H9 (cell line): ENCODE measurements at regions not wholly inside any gene's neighbourhood (a gene's known extent, or its start where the extent isn't known, plus 50 kb on each side); places are given as distances from the start of the nearest gene placed in this dataset.

Source experiments
- DNase-seq: peaks from one replicate; pipeline ENCODE4 v3.0.0-alpha.2; 2017
- H2AFZ ChIP-seq: one replicate; pipeline ENCODE4 v1.6.1; 2013; ENCODE audit warnings: mild to moderate bottlenecking, low read length, control low read depth, moderate library complexity
- H2AK5ac ChIP-seq: 2 replicates; pipeline ENCODE4 v1.6.1; 2013; ENCODE audit warnings: low read length, control low read depth, mixed read lengths; ENCODE audit not compliant: insufficient read length
- H2BK120ac ChIP-seq: one replicate; pipeline ENCODE4 v1.6.1; 2013; ENCODE audit warnings: low read depth, mild to moderate bottlenecking, low read length, control low read depth, inconsistent platforms; ENCODE audit not compliant: poor library complexity, severe bottlenecking
- H2BK12ac ChIP-seq: 2 replicates; pipeline ENCODE4 v1.6.1; 2013; ENCODE audit warnings: low read length, control low read depth, mixed read lengths, low read depth; ENCODE audit not compliant: insufficient read length
- H2BK15ac ChIP-seq: 2 replicates; pipeline ENCODE4 v1.6.1; 2013; ENCODE audit warnings: low read depth, low read length, control low read depth
- H2BK20ac ChIP-seq: one replicate; pipeline ENCODE4 v1.6.1; 2013; ENCODE audit warnings: low read depth, mild to moderate bottlenecking, low read length, control low read depth, inconsistent platforms; ENCODE audit not compliant: poor library complexity, severe bottlenecking
- H2BK5ac ChIP-seq: 2 replicates; pipeline ENCODE4 v1.6.1; 2013; ENCODE audit warnings: low read length, control low read depth, mixed read lengths; ENCODE audit not compliant: insufficient read length
- H3K14ac ChIP-seq: 2 replicates; pipeline ENCODE4 v1.6.1; 2013; ENCODE audit warnings: low read length, control low read depth; ENCODE audit not compliant: insufficient read depth
- H3K18ac ChIP-seq: 2 replicates; pipeline ENCODE4 v1.6.1; 2013; ENCODE audit warnings: low read depth, mild to moderate bottlenecking, mixed read lengths, low read length, control low read depth; ENCODE audit not compliant: insufficient read length
- H3K23ac ChIP-seq: 2 replicates; pipeline ENCODE4 v1.6.1; 2013; ENCODE audit warnings: low read length, control low read depth, mixed read lengths, low read depth; ENCODE audit not compliant: insufficient read length
- H3K23me2 ChIP-seq: 2 replicates; pipeline ENCODE4 v1.6.1; 2013; ENCODE audit warnings: low read depth, mild to moderate bottlenecking, mixed read lengths, low read length, control low read depth; ENCODE audit not compliant: insufficient read length, poor library complexity, severe bottlenecking
- H3K27ac ChIP-seq: 2 replicates; pipeline ENCODE4 v1.5.1; 2013; ENCODE audit warnings: low read length, control low read depth, mixed read lengths, low read depth; ENCODE audit not compliant: insufficient read length
- H3K27me3 ChIP-seq: 2 replicates; pipeline ENCODE4 v1.6.1; 2013; ENCODE audit warnings: low read length, control low read depth, inconsistent platforms; ENCODE audit not compliant: insufficient read depth
- H3K4ac ChIP-seq: 2 replicates; pipeline ENCODE4 v1.6.1; 2013; ENCODE audit warnings: low read depth, mild to moderate bottlenecking, control low read depth, inconsistent platforms, low read length, moderate library complexity
- H3K4me1 ChIP-seq: 2 replicates; pipeline ENCODE4 v1.6.1; 2013; ENCODE audit warnings: low read length, control low read depth, inconsistent platforms; ENCODE audit not compliant: insufficient read depth
- H3K4me2 ChIP-seq: 2 replicates; pipeline ENCODE4 v1.6.1; 2013; ENCODE audit warnings: low read length, control low read depth, mixed read lengths; ENCODE audit not compliant: insufficient read length, insufficient read depth
- H3K56ac ChIP-seq: 2 replicates; pipeline ENCODE4 v1.6.1; 2013; ENCODE audit warnings: low read depth, mild to moderate bottlenecking, mixed read lengths, low read length, control low read depth; ENCODE audit not compliant: insufficient read length
- H3K79me1 ChIP-seq: 2 replicates; pipeline ENCODE4 v1.6.1; 2013; ENCODE audit warnings: low read depth, mild to moderate bottlenecking, moderate library complexity, low read length, control low read depth, inconsistent platforms; ENCODE audit not compliant: insufficient read depth, poor library complexity, severe bottlenecking
- H3K79me2 ChIP-seq: 2 replicates; pipeline ENCODE4 v1.6.1; 2013; ENCODE audit warnings: low read length, control low read depth, inconsistent platforms; ENCODE audit not compliant: insufficient read depth
- H3K9ac ChIP-seq: 2 replicates; pipeline ENCODE4 v1.6.1; 2013; ENCODE audit warnings: low read length, control low read depth, mixed read lengths; ENCODE audit not compliant: insufficient read length; ENCODE audit errors: extremely low read depth
- H3K9me3 ChIP-seq: one replicate; pipeline ENCODE4 v1.6.1; 2013; ENCODE audit warnings: low read depth, low read length, inconsistent platforms; ENCODE audit not compliant: control insufficient read depth
- H3T11ph ChIP-seq: one replicate; pipeline ENCODE4 v1.6.1; 2013; ENCODE audit warnings: mild to moderate bottlenecking, low read length, control low read depth, inconsistent platforms
- H4K20me1 ChIP-seq: one replicate; pipeline ENCODE4 v1.6.1; 2013; ENCODE audit not compliant: control insufficient read depth, insufficient read length, insufficient read depth
- H4K5ac ChIP-seq: 2 replicates; pipeline ENCODE4 v1.6.1; 2013; ENCODE audit warnings: low read depth, mild to moderate bottlenecking, mixed read lengths, low read length, control low read depth; ENCODE audit not compliant: insufficient read length
- H4K8ac ChIP-seq: replicated peaks from 2 replicates; pipeline ENCODE4 v1.6.1; 2013; ENCODE audit warnings: low read length, control low read depth, mixed read lengths, low read depth; ENCODE audit not compliant: insufficient read length
- H4K91ac ChIP-seq: 2 replicates; pipeline ENCODE4 v1.6.1; 2013; ENCODE audit warnings: low read depth, mild to moderate bottlenecking, moderate library complexity, mixed read lengths, low read length, control low read depth; ENCODE audit not compliant: insufficient read length
- H3K27ac Mint-ChIP-seq, 3 experiments: 2 replicates in 2 of 3; 3 replicates in 1 of 3; pipeline ENCODE4 v1.8.0; 2020 to 2021; ENCODE audit warnings: mixed read lengths in 3 of 3, mild to moderate bottlenecking in 1 of 3, moderate library complexity in 1 of 3
- H3K27me3 Mint-ChIP-seq: 2 replicates; pipeline ENCODE4 v1.8.0; 2021; ENCODE audit warnings: low read depth, mild to moderate bottlenecking, moderate library complexity, mixed read lengths
- H3K36me3 Mint-ChIP-seq, 3 experiments: 2 replicates in 2 of 3; 3 replicates in 1 of 3; pipeline ENCODE4 v1.8.0; 2020 to 2021; ENCODE audit warnings: low read depth in 3 of 3, mixed read lengths in 3 of 3; ENCODE audit not compliant: insufficient read depth in 1 of 3
- H3K4me1 Mint-ChIP-seq, 2 experiments: 2 replicates each; pipeline ENCODE4 v1.8.0; 2020; ENCODE audit warnings: mixed read lengths in 2 of 2
- H3K4me3 Mint-ChIP-seq, 2 experiments: 2 replicates in 1 of 2; 3 replicates in 1 of 2; pipeline ENCODE4 v1.8.0; 2020 to 2021; ENCODE audit warnings: mild to moderate bottlenecking in 2 of 2, mixed read lengths in 2 of 2, moderate library complexity in 1 of 2
- H3K9me3 Mint-ChIP-seq, 2 experiments: 2 replicates in 1 of 2; 3 replicates in 1 of 2; pipeline ENCODE4 v1.8.0; 2020; ENCODE audit warnings: mild to moderate bottlenecking in 2 of 2, mixed read lengths in 2 of 2, moderate library complexity in 1 of 2
- WGBS: extraction: QIAGEN DNeasy Blood & Tissue Kit; methylation state at CpG from one replicate; pipeline ENCODE4 v1.1.7; 2013; ENCODE audit warnings: missing lambda C conversion rate, low lambda C conversion rate, mixed read lengths; ENCODE audit not compliant: insufficient read length; ENCODE audit errors: extremely low coverage; 5-methylcytosine and 5-hydroxymethylcytosine counted together
- TF ChIP-seq, protein P1 (sequence below): fragments of 200-600 bp; sonication (generic); conservative IDR thresholded peaks from 3 replicates; pipeline ENCODE4 v1.8.0; 2021; ENCODE audit warnings: antibody characterized with exemption, mild to moderate bottlenecking

DNA sequence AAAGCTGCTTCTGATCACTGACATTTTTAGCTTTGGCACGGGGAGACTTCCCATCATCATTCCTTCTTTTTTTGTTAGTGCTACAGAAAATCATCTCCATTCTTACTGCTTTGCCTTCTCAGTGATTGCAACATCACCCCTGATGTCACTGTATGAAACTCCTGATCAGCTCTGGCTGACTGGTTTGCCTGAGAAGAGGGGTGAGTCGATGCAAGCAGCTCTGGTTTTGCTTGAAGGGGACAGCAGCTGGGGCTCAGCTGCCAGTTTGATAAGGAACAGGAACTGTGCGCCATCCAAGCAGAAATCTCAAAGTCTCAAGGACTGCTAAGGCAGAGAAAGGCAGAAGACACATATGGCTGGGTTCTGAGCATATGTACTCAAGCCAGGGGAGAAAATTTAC, 808.5 kb upstream of the CELF2 start:
- TF ChIP-seq, protein P1, sequence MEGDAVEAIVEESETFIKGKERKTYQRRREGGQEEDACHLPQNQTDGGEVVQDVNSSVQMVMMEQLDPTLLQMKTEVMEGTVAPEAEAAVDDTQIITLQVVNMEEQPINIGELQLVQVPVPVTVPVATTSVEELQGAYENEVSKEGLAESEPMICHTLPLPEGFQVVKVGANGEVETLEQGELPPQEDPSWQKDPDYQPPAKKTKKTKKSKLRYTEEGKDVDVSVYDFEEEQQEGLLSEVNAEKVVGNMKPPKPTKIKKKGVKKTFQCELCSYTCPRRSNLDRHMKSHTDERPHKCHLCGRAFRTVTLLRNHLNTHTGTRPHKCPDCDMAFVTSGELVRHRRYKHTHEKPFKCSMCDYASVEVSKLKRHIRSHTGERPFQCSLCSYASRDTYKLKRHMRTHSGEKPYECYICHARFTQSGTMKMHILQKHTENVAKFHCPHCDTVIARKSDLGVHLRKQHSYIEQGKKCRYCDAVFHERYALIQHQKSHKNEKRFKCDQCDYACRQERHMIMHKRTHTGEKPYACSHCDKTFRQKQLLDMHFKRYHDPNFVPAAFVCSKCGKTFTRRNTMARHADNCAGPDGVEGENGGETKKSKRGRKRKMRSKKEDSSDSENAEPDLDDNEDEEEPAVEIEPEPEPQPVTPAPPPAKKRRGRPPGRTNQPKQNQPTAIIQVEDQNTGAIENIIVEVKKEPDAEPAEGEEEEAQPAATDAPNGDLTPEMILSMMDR: no peak
- peak overlapping the region; percentile 40 for H2AFZ ChIP-seq

More for the DNA sequence above, 808.5 kb upstream of the CELF2 start:
- no peak overlapping the region for H2BK20ac ChIP-seq
- H2BK12ac ChIP-seq: no peak overlapping the region
- H4K8ac ChIP-seq: no peak overlapping the region
- no peak overlapping the region for H4K5ac ChIP-seq
- no peak overlapping the region for H3K27ac ChIP-seq
- H3K9me3 ChIP-seq: no peaks in the 10 kb centered on the region
- no peak overlapping the region for H3K9ac ChIP-seq
- H3K14ac ChIP-seq: no peak overlapping the region
- no peak for DNase-seq
- H3K56ac ChIP-seq: no peak overlapping the region
- no CpG with 5 or more reads among the region's 3 CpGs for WGBS
- no peak overlapping the region for H2BK15ac ChIP-seq
- H3K9me3 Mint-ChIP-seq: peaks cover 7 to 11% of the 10 kb centered on the region in 2 experiments; a peak in 4 of 5 replicates
- H3K4ac ChIP-seq: no peak overlapping the region
- no peak overlapping the region for H3T11ph ChIP-seq
- H3K36me3 Mint-ChIP-seq: peaks cover 0 to 11% (median 10%) of the 10 kb centered on the region in 3 experiments; a peak in 5 of 7 replicates
- H4K91ac ChIP-seq: no peak overlapping the region
- no peaks in the 10 kb centered on the region; the same call in 1 of the 2 replicates for H3K4me1 ChIP-seq
- no peak overlapping the region for H3K4me2 ChIP-seq
- no peak overlapping the region for H2BK5ac ChIP-seq
- peak overlapping the region in 1 of 3 experiments; percentile 80; a peak in 1 of 7 replicates for H3K27ac Mint-ChIP-seq
- no peak overlapping the region for H3K18ac ChIP-seq
- peaks cover 2 to 3% of the 10 kb centered on the region in 2 experiments; a peak in 3 of 4 replicates for H3K4me1 Mint-ChIP-seq
- no peak overlapping the region for H2BK120ac ChIP-seq
- no peaks in the 10 kb centered on the region for H4K20me1 ChIP-seq
- no peak overlapping the region for H2AK5ac ChIP-seq
- no peaks in the 10 kb centered on the region for H3K79me1 ChIP-seq
- H3K23me2 ChIP-seq: no peaks in the 10 kb centered on the region
- H3K79me2 ChIP-seq: no peaks in the 10 kb centered on the region
- no peaks in the 10 kb centered on the region for H3K27me3 ChIP-seq
- no peaks in the 10 kb centered on the region for H3K27me3 Mint-ChIP-seq
- H3K4me3 Mint-ChIP-seq: no peak overlapping the region
- no peak overlapping the region for H3K23ac ChIP-seq
